GM23248 (cell line): ENCODE measurements at regions not wholly inside any gene's neighbourhood (a gene's known extent, or its start where the extent isn't known, plus 50 kb on each side); places are given as distances from the start of the nearest gene placed in this dataset.
"Not testable (repeated sequence)": the region's sequence is repeated elsewhere in the genome, so short reads cannot be mapped to it uniquely, and the experiment has no call there.

Experiments
- DNase-seq: peaks from one replicate; pipeline ENCODE4 v3.0.0-alpha.2; 2015
- H2AFZ ChIP-seq: fragments of 200-600 bp; sonication (generic); 2 replicates; pipeline ENCODE4 v1.6.1; 2016; ENCODE audit warnings: antibody characterized with exemption
- H3F3A ChIP-seq: fragments of 200-600 bp; sonication (generic); 2 replicates; pipeline ENCODE4 v1.6.1; 2016; ENCODE audit warnings: mild to moderate bottlenecking, antibody characterized with exemption, mixed run types; ENCODE audit not compliant: insufficient read depth
- H3K27ac ChIP-seq: fragments of 200-600 bp; sonication (generic); 2 replicates; pipeline ENCODE4 v1.5.1; 2016; ENCODE audit warnings: mild to moderate bottlenecking
- H3K27me3 ChIP-seq: fragments of 200-600 bp; sonication (generic); replicated peaks from 2 replicates; pipeline ENCODE4 v1.6.1; 2016; ENCODE audit warnings: mild to moderate bottlenecking; ENCODE audit not compliant: insufficient read depth
- H3K36me3 ChIP-seq: fragments of 200-600 bp; sonication (generic); 2 replicates; pipeline ENCODE4 v1.6.1; 2016; ENCODE audit warnings: low read depth, mild to moderate bottlenecking
- H3K4me1 ChIP-seq: fragments of 200-600 bp; sonication (generic); 2 replicates; pipeline ENCODE4 v1.6.1; 2016; ENCODE audit warnings: mild to moderate bottlenecking; ENCODE audit not compliant: insufficient read depth
- H3K4me2 ChIP-seq: fragments of 200-600 bp; sonication (generic); one replicate; pipeline ENCODE4 v1.6.1; 2016; ENCODE audit warnings: mild to moderate bottlenecking; ENCODE audit not compliant: unreplicated experiment
- H3K4me3 ChIP-seq: fragments of 200-600 bp; sonication (generic); 2 replicates; pipeline ENCODE4 v1.5.1; 2016; ENCODE audit warnings: mild to moderate bottlenecking
- H3K79me2 ChIP-seq: fragments of 200-600 bp; sonication (generic); 2 replicates; pipeline ENCODE4 v1.6.1; 2016; ENCODE audit warnings: mild to moderate bottlenecking; ENCODE audit not compliant: insufficient read depth
- H3K9ac ChIP-seq: fragments of 200-600 bp; sonication (generic); 2 replicates; pipeline ENCODE4 v1.6.1; 2016; ENCODE audit warnings: mild to moderate bottlenecking
- H3K9me2 ChIP-seq: fragments of 200-600 bp; sonication (generic); 2 replicates; pipeline ENCODE4 v1.6.1; 2016; ENCODE audit warnings: mixed run types, mild to moderate bottlenecking, moderate library complexity; ENCODE audit not compliant: insufficient read depth
- H3K9me3 ChIP-seq: fragments of 200-600 bp; sonication (generic); one replicate; pipeline ENCODE4 v1.6.1; 2017; ENCODE audit warnings: low read depth
- H4K20me1 ChIP-seq: fragments of 200-600 bp; sonication (generic); 2 replicates; pipeline ENCODE4 v1.6.0; 2016; ENCODE audit not compliant: insufficient read depth
- EZH2 ChIP-seq: fragments of 200-600 bp; sonication (generic); IDR thresholded peaks from 2 replicates; pipeline ENCODE4 v1.6.1; 2018; ENCODE audit warnings: antibody characterized with exemption, mild to moderate bottlenecking; ENCODE audit not compliant: insufficient read depth, poor library complexity, severe bottlenecking
- EZH2phosphoT487 ChIP-seq: fragments of 200-600 bp; sonication (generic); IDR thresholded peaks from 2 replicates; pipeline ENCODE4 v1.6.1; 2018; ENCODE audit warnings: antibody characterized with exemption, moderate library complexity, mild to moderate bottlenecking, low read depth; ENCODE audit not compliant: insufficient read depth
- WGBS, 2 experiments: methylation state at CpG; one replicate each; pipeline ENCODE4 v1.1.6; 2015 to 2017; ENCODE audit warnings: low lambda C conversion rate in 2 of 2, low coverage in 1 of 2; ENCODE audit errors: missing lambda C conversion rate in 2 of 2; 5-methylcytosine and 5-hydroxymethylcytosine counted together
- in situ Hi-C: fragments of 300-500 bp; cut with MboI; formaldehyde crosslinking; loops from 2 replicates; pipeline ENCODE4 v1.15.0; 2020

- no peak for DNase-seq
- no peaks in the 10 kb centered on the region for H3F3A ChIP-seq
- no peaks in the 10 kb centered on the region for H3K4me1 ChIP-seq
- H3K4me3 ChIP-seq = no peak overlapping the region
- in situ Hi-C loops = no loop called here
- H3K9ac ChIP-seq = no peak overlapping the region
- H4K20me1 ChIP-seq = no peaks in the 10 kb centered on the region
- H3K9me3 ChIP-seq = no peaks in the 10 kb centered on the region
- no peak overlapping the region for H3K27ac ChIP-seq
- H3K9me2 ChIP-seq = no peaks in the 10 kb centered on the region
- H3K36me3 ChIP-seq = no peaks in the 10 kb centered on the region
- no peaks in the 10 kb centered on the region for H3K79me2 ChIP-seq
- TF ChIP-seq EZH2 = no peak
- no peak for TF ChIP-seq EZH2phosphoT487
- 0 to 3% methylated on average over 1 of the region's 1 CpG for WGBS, 2 experiments
- no peak overlapping the region for H2AFZ ChIP-seq
- no peaks in the 10 kb centered on the region for H3K27me3 ChIP-seq
- no peak overlapping the region for H3K4me2 ChIP-seq
Measured at GRCh38 chr14:48052973-48053372, 377.6 kb upstream of the MDGA2 start.

DNA sequence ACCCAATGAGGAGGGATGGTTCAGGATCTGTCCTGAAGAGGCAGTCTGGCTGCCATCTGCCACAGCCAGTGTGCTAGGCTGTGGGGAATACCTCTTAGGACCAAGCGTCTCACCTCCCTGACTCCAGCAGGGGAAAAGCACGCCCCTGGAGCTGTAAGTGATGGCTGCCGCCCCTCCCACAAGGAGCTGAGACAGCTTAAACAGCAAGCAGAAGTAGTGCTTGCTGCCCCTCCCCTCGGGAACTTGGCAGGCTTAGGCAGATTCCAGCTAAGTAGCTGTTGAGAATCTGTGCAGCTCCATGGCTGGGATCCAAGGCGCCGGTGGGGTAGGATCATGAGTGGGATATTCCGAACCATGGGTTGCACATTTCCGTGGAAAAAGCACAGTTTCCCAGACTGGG, 360.4 kb upstream of the MDGA2 start:
- H3K79me2 ChIP-seq = no peaks in the 10 kb centered on the region
- no peaks in the 10 kb centered on the region for H3K4me1 ChIP-seq
- H3K27ac ChIP-seq = no peak overlapping the region
- H3K9ac ChIP-seq = no peak overlapping the region
- H3K27me3 ChIP-seq = no peaks in the 10 kb centered on the region
- no peak overlapping the region for H3K4me2 ChIP-seq
- H3F3A ChIP-seq = no peaks in the 10 kb centered on the region
- 17 to 18% methylated on average over 8 of the region's 8 CpGs for WGBS, 2 experiments
- in situ Hi-C loops = no loop called here
- no peak for DNase-seq
- H3K9me3 ChIP-seq = peaks cover 3% of the 10 kb centered on the region
- no peaks in the 10 kb centered on the region for H4K20me1 ChIP-seq
- no peak for TF ChIP-seq EZH2
- no peaks in the 10 kb centered on the region for H3K36me3 ChIP-seq
- H3K9me2 ChIP-seq = no peaks in the 10 kb centered on the region
- no peak overlapping the region for H2AFZ ChIP-seq
- no peak overlapping the region for H3K4me3 ChIP-seq

- Histone ChIP-seq H3K9me2 (no peaks in the 10 kb centered on the region), H3K9ac (no peak overlapping the region), H4K20me1 (no peaks in the 10 kb centered on the region), H3K27ac (no peak overlapping the region), H3K79me2 (no peaks in the 10 kb centered on the region), H3F3A (no peaks in the 10 kb centered on the region), H3K4me2 (no peak overlapping the region), H2AFZ (no peak overlapping the region), H3K4me1 (no peaks in the 10 kb centered on the region), H3K4me3 (no peak overlapping the region), H3K27me3 (no peaks in the 10 kb centered on the region), H3K9me3 (no peaks in the 10 kb centered on the region), H3K36me3 (no peaks in the 10 kb centered on the region)
- 24 to 29% methylated on average over 2 of the region's 2 CpGs for WGBS, 2 experiments
- no peak for DNase-seq
- in situ Hi-C loops = no loop called here
- TF ChIP-seq EZH2phosphoT487 = no peak
- no peak for TF ChIP-seq EZH2
Measured at GRCh38 chr14:48027115-48027514, 351.7 kb upstream of the MDGA2 start.

DNA sequence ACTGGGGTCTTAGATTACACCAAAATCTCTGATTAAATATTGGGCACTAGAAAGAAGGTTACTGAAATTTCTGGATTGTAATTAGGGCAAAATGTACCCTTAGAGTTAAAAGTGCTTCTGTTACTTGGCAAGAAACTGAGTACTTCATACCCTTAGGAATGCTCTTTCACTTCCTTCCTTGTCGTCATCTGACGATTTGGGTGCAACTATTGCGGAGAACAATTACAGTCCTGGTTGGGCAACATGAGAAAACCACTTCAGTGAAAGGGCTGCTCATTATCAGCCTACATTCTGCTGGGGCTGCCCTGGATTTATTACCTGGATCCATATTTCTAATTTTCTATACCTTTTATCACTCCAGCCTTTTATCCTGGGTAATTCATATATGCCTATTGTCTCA, 348.5 kb upstream of the MDGA2 start:
- H3K27ac ChIP-seq = no peak overlapping the region
- no peaks in the 10 kb centered on the region for H3K79me2 ChIP-seq
- no peak for DNase-seq
- no peak overlapping the region for H3K4me3 ChIP-seq
- H3K9ac ChIP-seq = no peak overlapping the region
- TF ChIP-seq EZH2 = no peak
- 8 to 14% methylated on average over 3 of the region's 3 CpGs for WGBS, 2 experiments
- H2AFZ ChIP-seq = no peak overlapping the region
- H3K4me1 ChIP-seq = no peaks in the 10 kb centered on the region
- no peak overlapping the region for H3K4me2 ChIP-seq
- H4K20me1 ChIP-seq = no peaks in the 10 kb centered on the region
- H3K9me2 ChIP-seq = no peaks in the 10 kb centered on the region
- no peaks in the 10 kb centered on the region for H3K36me3 ChIP-seq
- in situ Hi-C loops = no loop called here
- H3K9me3 ChIP-seq = no peaks in the 10 kb centered on the region
- H3F3A ChIP-seq = no peaks in the 10 kb centered on the region
- H3K27me3 ChIP-seq = no peaks in the 10 kb centered on the region

- H3K9me3 ChIP-seq, H3K79me2 ChIP-seq, H2AFZ ChIP-seq, DNase-seq, H3K4me3 ChIP-seq, H3F3A ChIP-seq, H3K9me2 ChIP-seq, H3K27ac ChIP-seq, H3K36me3 ChIP-seq, H3K27me3 ChIP-seq, H3K4me2 ChIP-seq, H3K9ac ChIP-seq, H4K20me1 ChIP-seq, H3K4me1 ChIP-seq, in situ Hi-C loops: not testable (repeated sequence)
- 6 to 12% methylated on average over 12 of the region's 12 CpGs for WGBS, 2 experiments
Measured at GRCh38 chr14:48011484-48011883, 336.1 kb upstream of the MDGA2 start.
